Hepatocyte (in vitro differentiated cells): ENCODE measurements at regions not wholly inside any gene's neighbourhood (a gene's known extent, or its start where the extent isn't known, plus 50 kb on each side); places are given as distances from the start of the nearest gene placed in this dataset.

Source experiments
- DNase-seq: peaks from one replicate; pipeline ENCODE4 v3.0.0-alpha.2; 2016; ENCODE audit warnings: low spot score
- H2AFZ ChIP-seq: fragments of 200-600 bp; sonication (generic); 2 replicates; pipeline ENCODE4 v1.6.0; 2016; ENCODE audit warnings: antibody characterized with exemption, mild to moderate bottlenecking
- H3K27ac ChIP-seq: fragments of 200-600 bp; sonication (generic); 2 replicates; pipeline ENCODE4 v1.5.1; 2016; ENCODE audit warnings: mild to moderate bottlenecking
- H3K27me3 ChIP-seq: fragments of 200-600 bp; sonication (generic); 2 replicates; pipeline ENCODE4 v1.6.1; 2016
- H3K36me3 ChIP-seq: fragments of 200-600 bp; sonication (generic); replicated peaks from 2 replicates; pipeline ENCODE4 v1.5.1; 2016; ENCODE audit warnings: low read depth; ENCODE audit not compliant: insufficient read depth
- H3K4me1 ChIP-seq: fragments of 200-600 bp; sonication (generic); 2 replicates; pipeline ENCODE4 v1.5.1; 2016; ENCODE audit warnings: mild to moderate bottlenecking, moderate library complexity; ENCODE audit not compliant: insufficient read depth
- H3K4me2 ChIP-seq: fragments of 200-600 bp; sonication (generic); 2 replicates; pipeline ENCODE4 v1.6.0; 2016
- H3K4me3 ChIP-seq: fragments of 200-600 bp; sonication (generic); 2 replicates; pipeline ENCODE4 v1.5.1; 2016; ENCODE audit warnings: mild to moderate bottlenecking
- H3K79me2 ChIP-seq: fragments of 200-600 bp; sonication (generic); 2 replicates; pipeline ENCODE4 v1.6.0; 2017; ENCODE audit warnings: mild to moderate bottlenecking
- H3K9me2 ChIP-seq: fragments of 200-600 bp; sonication (generic); replicated peaks from 2 replicates; pipeline ENCODE4 v1.6.0; 2017; ENCODE audit warnings: mild to moderate bottlenecking; ENCODE audit not compliant: insufficient read depth
- H3K9me3 ChIP-seq: fragments of 200-600 bp; sonication (generic); 2 replicates; pipeline ENCODE4 v1.5.1; 2016; ENCODE audit warnings: low read depth, mild to moderate bottlenecking
- H4K20me1 ChIP-seq: fragments of 200-600 bp; sonication (generic); 2 replicates; pipeline ENCODE4 v1.6.0; 2016; ENCODE audit warnings: mild to moderate bottlenecking; ENCODE audit not compliant: insufficient read depth, poor library complexity, severe bottlenecking
- CTCF ChIP-seq: fragments of 200-600 bp; sonication (generic); IDR thresholded peaks from 2 replicates; pipeline ENCODE4 v1.5.1; 2016; ENCODE audit warnings: antibody characterized with exemption, mild to moderate bottlenecking; ENCODE audit not compliant: poor library complexity
- EZH2 ChIP-seq: fragments of 200-600 bp; sonication (generic); IDR thresholded peaks from 2 replicates; pipeline ENCODE4 v1.6.1; 2016; ENCODE audit warnings: antibody characterized with exemption, mild to moderate bottlenecking, borderline replicate concordance
- EZH2phosphoT487 ChIP-seq: fragments of 200-600 bp; sonication (generic); IDR thresholded peaks from one replicate; pipeline ENCODE4 v1.6.1; 2018; ENCODE audit warnings: antibody characterized with exemption, mild to moderate bottlenecking, low read depth, moderate library complexity; ENCODE audit not compliant: unreplicated experiment, severe bottlenecking
- WGBS: methylation state at CpG from one replicate; pipeline ENCODE4 v1.1.6; 2016; ENCODE audit warnings: low lambda C conversion rate; ENCODE audit errors: missing lambda C conversion rate; 5-methylcytosine and 5-hydroxymethylcytosine counted together

DNA sequence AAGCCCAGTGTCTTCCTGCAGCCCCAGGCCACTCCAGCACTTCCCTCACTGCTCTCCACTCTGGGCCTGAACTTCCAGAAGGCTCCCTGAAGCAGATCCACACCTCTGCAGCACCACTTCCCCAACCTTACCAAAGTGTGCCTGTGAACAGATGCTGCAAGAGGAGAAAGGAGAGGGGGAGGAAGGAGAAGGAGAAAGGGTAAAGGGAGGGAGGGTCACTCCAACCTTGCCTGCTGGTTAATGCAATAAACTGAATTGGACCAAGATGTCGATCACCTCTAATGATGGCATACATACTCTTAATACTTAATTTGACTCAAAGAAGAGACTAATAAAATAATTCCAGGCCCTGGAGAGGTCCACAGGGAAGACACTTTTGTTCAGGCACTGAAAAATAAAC, 77.2 kb upstream of the RAI14 start:
- H2AFZ ChIP-seq: no peak overlapping the region
- 100% methylated on average over 1 of the region's 1 CpG for WGBS
- H3K9me2 ChIP-seq: no peaks in the 10 kb centered on the region
- no peak overlapping the region for H3K27ac ChIP-seq
- TF ChIP-seq EZH2: no peak
- TF ChIP-seq EZH2phosphoT487: no peak
- no peak for TF ChIP-seq CTCF
- H3K4me2 ChIP-seq: no peak overlapping the region
- H3K4me1 ChIP-seq: peaks cover 4% of the 10 kb centered on the region
- no peaks in the 10 kb centered on the region for H3K27me3 ChIP-seq
- no peak for DNase-seq
- no peaks in the 10 kb centered on the region for H3K36me3 ChIP-seq
- H3K9me3 ChIP-seq: no peaks in the 10 kb centered on the region
- H4K20me1 ChIP-seq: no peaks in the 10 kb centered on the region
- no peak overlapping the region for H3K4me3 ChIP-seq
- no peaks in the 10 kb centered on the region for H3K79me2 ChIP-seq

DNA sequence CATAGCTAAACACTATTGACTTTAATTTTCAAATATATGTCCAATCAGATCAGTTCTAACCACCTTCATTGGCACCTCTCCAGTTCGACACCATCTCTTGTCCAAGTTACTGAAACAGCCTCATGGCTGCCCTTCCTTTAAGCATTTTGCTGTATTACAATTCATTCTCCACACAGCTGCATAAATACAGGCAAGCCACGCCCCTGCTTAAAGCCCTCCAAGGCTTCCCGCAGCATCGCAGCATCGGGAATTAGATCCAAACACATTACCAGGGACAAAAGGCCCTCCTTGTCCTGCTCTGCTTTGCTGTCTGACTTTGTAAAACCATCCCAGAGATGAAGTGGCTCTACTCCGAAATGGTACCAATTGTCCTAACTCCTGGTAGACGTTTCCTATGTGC, 75.1 kb upstream of the RAI14 start:
- H3K9me3 ChIP-seq: no peaks in the 10 kb centered on the region
- H3K4me1 ChIP-seq: peaks cover 3% of the 10 kb centered on the region
- 73% methylated on average over 7 of the region's 7 CpGs for WGBS
- no peaks in the 10 kb centered on the region for H3K36me3 ChIP-seq
- H3K79me2 ChIP-seq: no peaks in the 10 kb centered on the region
- no peaks in the 10 kb centered on the region for H3K9me2 ChIP-seq
- no peak overlapping the region for H3K4me3 ChIP-seq
- H3K4me2 ChIP-seq: no peak overlapping the region
- H2AFZ ChIP-seq: no peak overlapping the region
- no peaks in the 10 kb centered on the region for H3K27me3 ChIP-seq
- H3K27ac ChIP-seq: no peak overlapping the region
- no peaks in the 10 kb centered on the region for H4K20me1 ChIP-seq
- no peak for TF ChIP-seq CTCF
- no peak for TF ChIP-seq EZH2
- TF ChIP-seq EZH2phosphoT487: no peak
- DNase-seq: no peak

DNA sequence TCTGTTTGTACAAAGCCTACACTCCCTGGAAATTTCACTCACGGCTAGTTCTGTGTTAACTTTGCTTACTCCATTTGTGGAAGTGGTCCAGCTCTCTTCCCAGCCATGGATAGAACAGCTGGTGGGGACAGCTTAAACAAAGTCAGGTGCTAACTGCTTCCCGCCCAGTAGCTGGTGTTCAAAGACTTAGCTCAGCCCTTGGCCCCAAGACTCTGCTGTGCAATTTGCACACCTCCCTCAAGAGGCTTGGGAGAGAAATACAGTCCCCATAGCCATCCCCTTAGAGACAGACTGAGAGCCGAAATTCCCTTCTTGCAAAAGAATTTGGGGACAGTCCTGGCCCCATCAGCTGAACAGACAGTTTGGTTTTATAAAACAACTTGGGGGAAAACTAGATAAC, 73.8 kb upstream of the RAI14 start:
- H3K4me3 ChIP-seq: no peak overlapping the region
- H3K4me1 ChIP-seq: peaks cover 11% of the 10 kb centered on the region
- WGBS: 87% methylated on average over 3 of the region's 3 CpGs
- H4K20me1 ChIP-seq: no peaks in the 10 kb centered on the region
- H3K27me3 ChIP-seq: no peaks in the 10 kb centered on the region
- no peak overlapping the region for H2AFZ ChIP-seq
- no peak for DNase-seq
- H3K4me2 ChIP-seq: no peak overlapping the region
- no peaks in the 10 kb centered on the region for H3K9me3 ChIP-seq
- no peaks in the 10 kb centered on the region for H3K9me2 ChIP-seq
- H3K79me2 ChIP-seq: no peaks in the 10 kb centered on the region
- H3K27ac ChIP-seq: no peak overlapping the region
- H3K36me3 ChIP-seq: no peaks in the 10 kb centered on the region
- TF ChIP-seq EZH2: no peak
- TF ChIP-seq CTCF: no peak
- no peak for TF ChIP-seq EZH2phosphoT487

- H2AFZ ChIP-seq: no peak overlapping the region
- H3K27ac ChIP-seq: no peak overlapping the region
These were observed 73.0 kb upstream of the RAI14 start for GRCh38 chr5:34583167-34583566.

More at GRCh38 chr5:34583167-34583566, 73.0 kb upstream of the RAI14 start:
- H3K4me1 ChIP-seq: peaks cover 17% of the 10 kb centered on the region
- TF ChIP-seq EZH2phosphoT487 (no peak), CTCF (no peak), EZH2 (no peak)
- no peaks in the 10 kb centered on the region for H3K36me3 ChIP-seq
- no peaks in the 10 kb centered on the region for H3K79me2 ChIP-seq
- no peaks in the 10 kb centered on the region for H3K9me2 ChIP-seq
- no peaks in the 10 kb centered on the region for H3K9me3 ChIP-seq
- H3K27me3 ChIP-seq: no peaks in the 10 kb centered on the region
- no peaks in the 10 kb centered on the region for H4K20me1 ChIP-seq
- H3K4me3 ChIP-seq: no peak overlapping the region
- no peak for DNase-seq
- H3K4me2 ChIP-seq: no peak overlapping the region
